ENCODE measurements at regions not wholly inside any gene's neighbourhood (a gene's known extent, or its start where the extent isn't known, plus 50 kb on each side); places are given as distances from the start of the nearest gene placed in this dataset.

GRCh38 chr1:29635501-29636263, 399.4 kb downstream of the PTPRU start:
- H3K4me3 ChIP-seq (ENCODE audit: low read depth, low read length) = no peak overlapping the region
- no peaks in the 10 kb centered on the region for H3K27me3 ChIP-seq
- DNase-seq = no peak
- no peaks in the 10 kb centered on the region; the same call in none of the 2 replicates for H3K4me1 ChIP-seq
- TF ChIP-seq, protein P1, sequence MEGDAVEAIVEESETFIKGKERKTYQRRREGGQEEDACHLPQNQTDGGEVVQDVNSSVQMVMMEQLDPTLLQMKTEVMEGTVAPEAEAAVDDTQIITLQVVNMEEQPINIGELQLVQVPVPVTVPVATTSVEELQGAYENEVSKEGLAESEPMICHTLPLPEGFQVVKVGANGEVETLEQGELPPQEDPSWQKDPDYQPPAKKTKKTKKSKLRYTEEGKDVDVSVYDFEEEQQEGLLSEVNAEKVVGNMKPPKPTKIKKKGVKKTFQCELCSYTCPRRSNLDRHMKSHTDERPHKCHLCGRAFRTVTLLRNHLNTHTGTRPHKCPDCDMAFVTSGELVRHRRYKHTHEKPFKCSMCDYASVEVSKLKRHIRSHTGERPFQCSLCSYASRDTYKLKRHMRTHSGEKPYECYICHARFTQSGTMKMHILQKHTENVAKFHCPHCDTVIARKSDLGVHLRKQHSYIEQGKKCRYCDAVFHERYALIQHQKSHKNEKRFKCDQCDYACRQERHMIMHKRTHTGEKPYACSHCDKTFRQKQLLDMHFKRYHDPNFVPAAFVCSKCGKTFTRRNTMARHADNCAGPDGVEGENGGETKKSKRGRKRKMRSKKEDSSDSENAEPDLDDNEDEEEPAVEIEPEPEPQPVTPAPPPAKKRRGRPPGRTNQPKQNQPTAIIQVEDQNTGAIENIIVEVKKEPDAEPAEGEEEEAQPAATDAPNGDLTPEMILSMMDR (IDR thresholded peaks at IDR 0.05; ENCODE audit: low read depth, low read length) = no peak
- H3K9me3 ChIP-seq = no peaks in the 10 kb centered on the region
- no peaks in the 10 kb centered on the region for H3K36me3 ChIP-seq

DNA sequence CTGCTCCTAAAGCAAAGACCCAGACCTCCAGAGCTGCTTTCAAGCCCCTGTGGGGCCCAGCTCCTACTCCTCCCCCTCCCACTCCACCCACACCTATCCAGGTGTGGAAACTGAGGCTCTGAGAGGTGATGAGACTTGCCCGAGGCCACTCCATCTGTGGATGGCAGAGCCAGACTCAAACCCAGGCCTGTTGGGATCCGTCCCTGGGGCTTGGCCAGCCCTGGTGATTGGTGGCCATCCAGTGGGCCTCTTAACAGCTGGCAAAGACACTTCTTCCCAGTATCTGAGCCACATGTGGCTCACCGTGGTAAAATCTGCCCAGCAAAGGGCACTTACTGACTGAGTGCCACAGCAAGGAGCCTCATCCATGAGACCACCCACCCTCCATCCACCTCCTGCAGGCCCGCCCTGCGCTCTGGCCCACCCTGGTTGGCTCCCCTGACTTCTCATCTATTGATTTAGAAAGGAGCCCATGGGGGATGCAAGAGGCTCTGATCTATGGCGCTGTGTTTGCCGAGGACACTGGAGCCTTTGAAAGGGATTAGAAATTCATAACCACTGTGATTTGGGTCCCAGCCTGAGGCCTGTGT, 398.5 kb downstream of the PTPRU start:
- Histone ChIP-seq H3K9me3 (no peaks in the 10 kb centered on the region), H3K27me3 (no peaks in the 10 kb centered on the region), H3K4me1 (no peaks in the 10 kb centered on the region; the same call in none of the 2 replicates), H3K36me3 (no peaks in the 10 kb centered on the region), H3K4me3 (ENCODE audit: low read depth, low read length) (no peak overlapping the region)
- DNase-seq = no peak
- TF ChIP-seq, protein P1 (IDR thresholded peaks at IDR 0.05; ENCODE audit: low read depth, low read length) = no peak

DNA sequence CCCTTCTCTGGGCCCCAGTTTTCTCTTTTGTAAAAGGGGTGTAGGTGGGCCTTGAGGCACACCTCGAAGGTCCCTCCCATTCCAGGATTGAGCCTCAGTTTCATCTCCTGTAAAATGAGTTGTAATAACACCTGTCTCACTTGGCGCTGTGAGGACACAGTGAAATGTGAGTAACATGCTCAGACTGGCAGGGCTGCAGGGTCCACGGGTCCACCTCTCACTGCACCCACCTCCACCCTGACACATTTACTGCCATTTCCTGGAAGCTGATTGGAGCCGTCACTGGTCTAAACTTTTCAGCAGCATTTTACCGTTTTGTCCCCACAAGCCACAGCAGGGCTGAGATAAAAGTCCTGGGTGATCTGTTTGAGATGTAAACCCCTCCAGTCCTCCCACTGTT, 398.0 kb downstream of the PTPRU start:
- DNase-seq = no peak
- Histone ChIP-seq H3K27me3 (no peaks in the 10 kb centered on the region), H3K9me3 (no peaks in the 10 kb centered on the region), H3K4me3 (ENCODE audit: low read depth, low read length) (no peak overlapping the region), H3K36me3 (no peaks in the 10 kb centered on the region), H3K4me1 (no peaks in the 10 kb centered on the region; the same call in none of the 2 replicates)
- TF ChIP-seq, protein P1 (IDR thresholded peaks at IDR 0.05; ENCODE audit: low read depth, low read length) = no peak

DNA sequence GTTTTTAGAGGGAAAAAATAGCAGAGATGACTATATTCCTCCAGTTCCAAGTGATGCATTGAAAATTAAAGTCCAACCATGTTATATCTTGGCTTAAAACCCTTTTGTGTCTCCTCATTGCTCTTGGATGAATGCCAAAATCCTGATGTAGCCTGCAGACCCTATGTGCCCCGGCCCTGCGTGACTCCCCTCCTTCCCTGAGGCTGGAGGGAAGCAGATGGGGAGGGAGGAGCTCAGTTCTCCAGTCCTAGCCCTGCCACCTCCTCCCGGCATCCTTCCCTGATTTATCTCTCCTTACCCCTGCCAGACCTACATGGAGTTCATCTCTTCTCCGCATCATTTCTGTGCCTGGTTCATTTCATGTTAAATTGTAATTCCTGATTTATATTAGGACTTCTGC, 397.4 kb downstream of the PTPRU start:
- TF ChIP-seq, protein P1 (IDR thresholded peaks at IDR 0.05; ENCODE audit: low read depth, low read length) = no peak
- Histone ChIP-seq H3K4me3 (ENCODE audit: low read depth, low read length) (no peak overlapping the region), H3K4me1 (no peaks in the 10 kb centered on the region; the same call in none of the 2 replicates), H3K36me3 (no peaks in the 10 kb centered on the region), H3K27me3 (no peaks in the 10 kb centered on the region), H3K9me3 (no peaks in the 10 kb centered on the region)
- peak; percentile 64 for DNase-seq

DNA sequence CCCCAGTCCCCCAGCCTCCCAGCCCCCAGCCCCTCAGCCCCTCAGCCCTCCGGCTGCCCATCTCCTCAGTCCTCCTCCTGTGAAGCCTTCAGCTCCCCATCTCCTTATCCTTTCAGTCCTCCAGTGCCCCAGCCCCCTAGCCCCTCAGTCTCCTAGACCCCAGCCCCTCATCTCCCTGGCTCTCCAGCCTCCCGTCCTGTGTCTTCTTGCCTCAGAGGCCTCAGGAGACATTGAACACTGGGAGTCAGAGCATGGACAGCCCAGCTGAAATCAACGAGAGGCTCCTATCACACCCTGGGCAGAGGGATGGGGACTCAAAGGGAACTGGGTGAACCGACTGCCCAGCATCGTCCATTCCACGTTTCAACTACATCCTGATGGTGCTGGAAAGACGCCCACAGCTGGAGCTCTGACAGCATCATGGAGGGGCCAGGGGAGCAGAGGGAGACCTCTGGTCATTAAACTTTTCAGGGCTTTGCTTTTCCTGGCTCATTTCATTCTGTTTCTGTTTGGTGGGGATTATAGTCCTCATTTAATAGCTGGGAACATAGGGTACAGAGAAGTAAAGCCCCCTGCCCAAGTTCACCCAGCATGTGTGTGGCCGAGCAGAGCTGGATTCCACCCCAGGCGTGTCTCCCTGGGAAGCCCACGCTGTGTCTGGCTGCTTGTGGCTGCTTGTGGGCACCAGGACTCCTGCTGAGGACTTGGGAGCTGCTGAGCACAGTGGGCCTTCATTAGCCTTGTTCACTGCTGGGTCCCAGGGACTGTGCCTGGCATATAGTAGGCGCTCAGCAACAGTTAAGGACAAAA, 396.7 kb downstream of the PTPRU start:
- TF ChIP-seq, protein P1 (IDR thresholded peaks at IDR 0.05; ENCODE audit: low read depth, low read length) = no peak

More for the DNA sequence above, 396.7 kb downstream of the PTPRU start:
- no peaks in the 10 kb centered on the region; the same call in none of the 2 replicates for H3K4me1 ChIP-seq
- no peak for DNase-seq
- no peaks in the 10 kb centered on the region for H3K27me3 ChIP-seq
- H3K36me3 ChIP-seq = no peaks in the 10 kb centered on the region
- no peaks in the 10 kb centered on the region for H3K9me3 ChIP-seq
- H3K4me3 ChIP-seq (ENCODE audit: low read depth, low read length) = no peak overlapping the region
